Uterus (tissue), 3 donors: ENCODE measurements at regions not wholly inside any gene's neighbourhood (a gene's known extent, or its start where the extent isn't known, plus 50 kb on each side); places are given as distances from the start of the nearest gene placed in this dataset.
"Not testable (repeated sequence)": the region's sequence is repeated elsewhere in the genome, so short reads cannot be mapped to it uniquely, and the experiment has no call there.

Source experiments
- DNase-seq, 2 donors: peaks; one replicate each; pipeline ENCODE4 v3.0.0-alpha.2; 2019 to 2020
- H3K27ac ChIP-seq, 2 donors: fragments of 200-600 bp; sonication (generic); 1 replicate in 1 of 2; 2 replicates in 1 of 2; pipeline ENCODE4 v1.5.1; 2016 to 2018
- H3K27me3 ChIP-seq, 2 donors: fragments of 200-600 bp; sonication (generic); one replicate each; pipeline ENCODE4 v1.5.1; 2018 to 2019; ENCODE audit warnings: control low read depth in 1 of 2
- H3K36me3 ChIP-seq, 2 donors: fragments of 200-600 bp; sonication (generic); one replicate each; pipeline ENCODE4 v1.5.1; 2019; ENCODE audit warnings: control low read depth in 1 of 2
- H3K4me1 ChIP-seq, 2 donors: fragments of 200-600 bp; sonication (generic); one replicate each; pipeline ENCODE4 v1.5.1; 2018 to 2019; ENCODE audit warnings: control low read depth in 1 of 2
- H3K4me3 ChIP-seq, 2 donors: fragments of 200-600 bp; sonication (generic); 1 replicate in 1 of 2; 2 replicates in 1 of 2; pipeline ENCODE4 v1.5.1; 2018 to 2019; ENCODE audit warnings: mild to moderate bottlenecking in 1 of 2
- H3K9me3 ChIP-seq, 2 donors: fragments of 200-600 bp; sonication (generic); one replicate each; pipeline ENCODE4 v1.5.1; 2019; ENCODE audit warnings: control low read depth in 1 of 2
- CTCF ChIP-seq, 4 experiments: fragments of 200-600 bp in 2 of 4; fragments of 450-650 bp in 2 of 4; sonication (generic) in 2 of 4; IDR thresholded peaks; one replicate each; pipeline ENCODE4 v1.5.1; 2016 to 2019; ENCODE audit warnings: antibody characterized with exemption in 4 of 4, mild to moderate bottlenecking in 2 of 4, moderate library complexity in 1 of 4
- POLR2A ChIP-seq, 2 donors: fragments of 450-650 bp; IDR thresholded peaks; one replicate each; pipeline ENCODE4 v1.6.1; 2016; ENCODE audit warnings: antibody characterized with exemption in 2 of 2, mild to moderate bottlenecking in 1 of 2, moderate library complexity in 1 of 2
- intact Hi-C: fragments of 100-400 bp; cut with DNase I; formaldehyde crosslinking; loops from one replicate; pipeline ENCODE4 v1.15.1; 2023; ENCODE audit warnings: low total_unique reads
- donor health status: DM: yes; HTN: yes; CAD: no.

- no peak for DNase-seq
- TF ChIP-seq CTCF (IDR thresholded peaks at IDR 0.05) (no peak), POLR2A (IDR thresholded peaks at IDR 0.05) (no peak)
- Histone ChIP-seq H3K27me3 (no peaks in the 10 kb centered on the region), H3K27ac (no peak overlapping the region), H3K4me3 (no peak overlapping the region), H3K36me3 (no peaks in the 10 kb centered on the region), H3K4me1 (no peaks in the 10 kb centered on the region), H3K9me3 (no peaks in the 10 kb centered on the region)
- intact Hi-C loops = no loop called here
Measured at GRCh38 chrX:9370893-9371292, 94.0 kb upstream of the TBL1X start.

- H3K4me3 ChIP-seq = no peak overlapping the region
- H3K9me3 ChIP-seq = no peaks in the 10 kb centered on the region
- DNase-seq = no peak
- TF ChIP-seq CTCF (IDR thresholded peaks at IDR 0.05) = no peak
- TF ChIP-seq POLR2A (IDR thresholded peaks at IDR 0.05) = no peak
- intact Hi-C loops = no loop called here
- H3K4me1 ChIP-seq = no peaks in the 10 kb centered on the region
- no peak overlapping the region for H3K27ac ChIP-seq
- H3K36me3 ChIP-seq = no peaks in the 10 kb centered on the region
- no peaks in the 10 kb centered on the region for H3K27me3 ChIP-seq
Measured at GRCh38 chrX:9372866-9373265, 92.0 kb upstream of the TBL1X start.

- no peak for TF ChIP-seq POLR2A (IDR thresholded peaks at IDR 0.05)
- TF ChIP-seq CTCF (IDR thresholded peaks at IDR 0.05) = no peak
- Histone ChIP-seq H3K27ac (no peak overlapping the region), H3K9me3 (no peaks in the 10 kb centered on the region), H3K4me1 (no peaks in the 10 kb centered on the region), H3K27me3 (no peaks in the 10 kb centered on the region), H3K36me3 (no peaks in the 10 kb centered on the region), H3K4me3 (no peak overlapping the region)
- intact Hi-C loops = no loop called here
- DNase-seq = no peak
Measured at GRCh38 chrX:9373789-9374188, 91.1 kb upstream of the TBL1X start.

- H3K4me3 ChIP-seq = no peak overlapping the region
- no peaks in the 10 kb centered on the region for H3K27me3 ChIP-seq
- no peak overlapping the region for H3K27ac ChIP-seq
- no peaks in the 10 kb centered on the region for H3K9me3 ChIP-seq
- H3K4me1 ChIP-seq = no peaks in the 10 kb centered on the region
- intact Hi-C loops = no loop called here
- DNase-seq = no peak
- H3K36me3 ChIP-seq = no peaks in the 10 kb centered on the region
- TF ChIP-seq POLR2A (IDR thresholded peaks at IDR 0.05) (no peak), CTCF (IDR thresholded peaks at IDR 0.05) (no peak)
Measured at GRCh38 chrX:9374555-9374954, 90.3 kb upstream of the TBL1X start.

- intact Hi-C loops = no loop called here
- H3K9me3 ChIP-seq = no peaks in the 10 kb centered on the region
- TF ChIP-seq CTCF (IDR thresholded peaks at IDR 0.05) (no peak), POLR2A (IDR thresholded peaks at IDR 0.05) (no peak)
- H3K4me1 ChIP-seq = no peaks in the 10 kb centered on the region
- no peak overlapping the region for H3K4me3 ChIP-seq
- H3K27me3 ChIP-seq = no peaks in the 10 kb centered on the region
- H3K27ac ChIP-seq = no peak overlapping the region
- H3K36me3 ChIP-seq = no peaks in the 10 kb centered on the region
- DNase-seq = no peak
Measured at GRCh38 chrX:9376111-9376510, 88.7 kb upstream of the TBL1X start.

- DNase-seq, H3K4me1 ChIP-seq, H3K4me3 ChIP-seq, H3K36me3 ChIP-seq, H3K27me3 ChIP-seq, H3K9me3 ChIP-seq, intact Hi-C loops, H3K27ac ChIP-seq: not testable (repeated sequence)
Measured at GRCh38 chrX:9377216-9377615, 87.6 kb upstream of the TBL1X start.
